Prostate gland (tissue), 2 donors: ENCODE measurements at regions not wholly inside any gene's neighbourhood (a gene's known extent, or its start where the extent isn't known, plus 50 kb on each side); places are given as distances from the start of the nearest gene placed in this dataset.

Experiments used
- DNase-seq: peaks from one replicate; pipeline ENCODE4 v3.0.0-alpha.2; 2019; ENCODE audit warnings: low spot score
- H3K27ac ChIP-seq, 2 donors: fragments of 200-600 bp; sonication (generic); 2 replicates each; pipeline ENCODE4 v1.5.1; 2017 to 2019
- H3K27me3 ChIP-seq: fragments of 200-600 bp; sonication (generic); replicated peaks from 2 replicates; pipeline ENCODE4 v1.5.1; 2019; ENCODE audit not compliant: insufficient read depth
- H3K36me3 ChIP-seq, 2 donors: fragments of 200-600 bp; sonication (generic); 1 replicate in 1 of 2; 2 replicates in 1 of 2; pipeline versions ENCODE4 v1.5.1 to v1.8.1; 2017 to 2019
- H3K4me1 ChIP-seq: fragments of 200-600 bp; sonication (generic); replicated peaks from 2 replicates; pipeline ENCODE4 v1.5.1; 2019
- H3K4me3 ChIP-seq, 2 donors: fragments of 200-600 bp; sonication (generic); 2 replicates each; pipeline ENCODE4 v1.5.1; 2017 to 2019
- H3K9me3 ChIP-seq: fragments of 200-600 bp; sonication (generic); 2 replicates; pipeline ENCODE4 v1.5.1; 2017
- CTCF ChIP-seq, 4 experiments: fragments of 200-600 bp in 2 of 4; fragments of 450-650 bp in 2 of 4; sonication (generic) in 2 of 4; IDR thresholded peaks; 1 replicate in 3 of 4; 2 replicates in 1 of 4; pipeline ENCODE4 v1.5.1; 2016 to 2019; ENCODE audit warnings: antibody characterized with exemption in 4 of 4, mild to moderate bottlenecking in 2 of 4, moderate library complexity in 2 of 4
- POLR2A ChIP-seq: fragments of 450-650 bp; IDR thresholded peaks from one replicate; pipeline ENCODE4 v1.6.1; 2016; ENCODE audit warnings: antibody characterized with exemption, mild to moderate bottlenecking
- POLR2AphosphoS5 ChIP-seq: sonication (generic); formaldehyde crosslinking; IDR thresholded peaks from one replicate; pipeline ENCODE4 v1.6.1; 2017; ENCODE audit warnings: antibody characterized with exemption
- WGBS: methylation state at CpG from one replicate; pipeline ENCODE4 v1.1.5; 2018; 5-methylcytosine and 5-hydroxymethylcytosine counted together
- intact Hi-C: fragments of 100-400 bp; cut with DNase I; formaldehyde crosslinking; loops from one replicate; pipeline ENCODE4 v1.14.2; 2022

DNA sequence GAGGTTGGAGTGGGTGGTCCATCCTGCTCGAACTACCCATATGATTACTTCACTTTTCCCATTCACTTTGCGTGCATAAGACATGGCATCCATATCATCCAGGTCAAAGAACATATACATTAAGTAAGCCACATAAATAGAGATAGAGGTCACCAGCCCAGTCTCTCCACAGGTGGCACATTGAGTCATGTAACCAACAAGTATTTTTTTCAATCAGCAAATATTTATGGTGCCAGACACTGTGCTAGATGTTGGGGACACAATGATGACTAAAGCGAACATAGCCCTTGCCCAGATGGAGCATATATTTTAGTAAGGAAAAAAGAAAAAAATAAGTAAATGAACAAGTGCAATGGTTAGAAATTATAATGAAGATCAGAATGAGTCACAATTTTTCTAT is 83.6 kb upstream of the LCLAT1 start:
- Histone ChIP-seq H3K4me1 (no peaks in the 10 kb centered on the region), H3K27me3 (no peaks in the 10 kb centered on the region), H3K9me3 (no peaks in the 10 kb centered on the region), H3K4me3 (no peak overlapping the region), H3K36me3 (no peaks in the 10 kb centered on the region), H3K27ac (no peak overlapping the region)
- TF ChIP-seq POLR2A: no peak
- no peak for TF ChIP-seq CTCF (IDR thresholded peaks at IDR 0.05)
- no peak for TF ChIP-seq POLR2AphosphoS5
- intact Hi-C loops: loop anchor here (5.0 kb wide), 2 partner anchors 39 to 61 kb away; no protein-coding TSS in a partner anchor
- DNase-seq: no peak
- 90% methylated on average over 3 of the region's 3 CpGs for WGBS

GRCh38 chr2:30365201-30365600 is 81.8 kb upstream of the LCLAT1 start:
- Histone ChIP-seq H3K4me1 (no peaks in the 10 kb centered on the region), H3K27me3 (no peaks in the 10 kb centered on the region), H3K27ac (no peak overlapping the region), H3K9me3 (no peaks in the 10 kb centered on the region), H3K4me3 (no peak overlapping the region), H3K36me3 (no peaks in the 10 kb centered on the region)
- 84% methylated on average over 10 of the region's 10 CpGs for WGBS
- no peak for DNase-seq
- no peak for TF ChIP-seq POLR2AphosphoS5
- TF ChIP-seq CTCF (IDR thresholded peaks at IDR 0.05): no peak
- no peak for TF ChIP-seq POLR2A
- intact Hi-C loops: no loop called here

GRCh38 chr2:30366199-30366691 is 80.8 kb upstream of the LCLAT1 start:
- 74% methylated on average over 10 of the region's 10 CpGs for WGBS
- Histone ChIP-seq H3K27me3 (no peaks in the 10 kb centered on the region), H3K27ac (no peak overlapping the region), H3K4me3 (no peak overlapping the region), H3K9me3 (no peaks in the 10 kb centered on the region), H3K4me1 (no peaks in the 10 kb centered on the region), H3K36me3 (no peaks in the 10 kb centered on the region)
- DNase-seq: no peak
- TF ChIP-seq CTCF (IDR thresholded peaks at IDR 0.05) (no peak), POLR2A (no peak)
- intact Hi-C loops: no loop called here

GRCh38 chr2:30367232-30368070 is 79.6 kb upstream of the LCLAT1 start:
- TF ChIP-seq POLR2A (no peak), CTCF (IDR thresholded peaks at IDR 0.05) (no peak), POLR2AphosphoS5 (no peak)
- no peaks in the 10 kb centered on the region for H3K27me3 ChIP-seq
- H3K4me1 ChIP-seq: no peaks in the 10 kb centered on the region
- 88% methylated on average over 9 of the region's 9 CpGs for WGBS
- no peaks in the 10 kb centered on the region for H3K36me3 ChIP-seq
- no peak overlapping the region for H3K4me3 ChIP-seq
- no peaks in the 10 kb centered on the region for H3K9me3 ChIP-seq
- intact Hi-C loops: no loop called here
- no peak overlapping the region for H3K27ac ChIP-seq
- DNase-seq: no peak

GRCh38 chr2:30368258-30368657 is 78.8 kb upstream of the LCLAT1 start:
- no peaks in the 10 kb centered on the region for H3K27me3 ChIP-seq
- WGBS: 82% methylated on average over 5 of the region's 5 CpGs
- H3K9me3 ChIP-seq: no peaks in the 10 kb centered on the region
- intact Hi-C loops: no loop called here
- DNase-seq: no peak
- no peaks in the 10 kb centered on the region for H3K36me3 ChIP-seq
- H3K4me1 ChIP-seq: no peaks in the 10 kb centered on the region
- no peak overlapping the region for H3K27ac ChIP-seq
- no peak overlapping the region for H3K4me3 ChIP-seq
- TF ChIP-seq CTCF (IDR thresholded peaks at IDR 0.05): no peak
- no peak for TF ChIP-seq POLR2AphosphoS5
- TF ChIP-seq POLR2A: no peak
